ENCODE measurements at regions not wholly inside any gene's neighbourhood (a gene's known extent, or its start where the extent isn't known, plus 50 kb on each side); places are given as distances from the start of the nearest gene placed in this dataset.

- TF ChIP-seq RXRA (IDR thresholded peaks at IDR 0.05) (no peak), MAX (IDR thresholded peaks at IDR 0.05) (no peak), CTCF (IDR thresholded peaks at IDR 0.05; ENCODE audit: low read depth, low read length, missing input control) (no peak), EGR1 (IDR thresholded peaks at IDR 0.05; ENCODE audit: low read depth in 2 of 2) (no peak), ATF3 (IDR thresholded peaks at IDR 0.05) (no peak), NR2F2 (IDR thresholded peaks at IDR 0.05) (no peak), GABPA (IDR thresholded peaks at IDR 0.05 in 1 of 2, conservative IDR thresholded peaks at IDR 0.05 in 1 of 2) (no peak), TAF1 (conservative IDR thresholded peaks at IDR 0.05) (no peak), SP1 (IDR thresholded peaks at IDR 0.05) (no peak), REST (IDR thresholded peaks at IDR 0.05) (no peak), HNF4G (IDR thresholded peaks at IDR 0.05) (no peak), JUND (IDR thresholded peaks at IDR 0.05) (no peak), RAD21 (IDR thresholded peaks at IDR 0.05) (no peak), FOXA1 (IDR thresholded peaks at IDR 0.05) (no peak)
These were observed 129.2 kb downstream of the ETAA1 start for GRCh38 chr2:67526283-67526682.
